Transverse colon (tissue), 4 donors: ENCODE measurements at regions not wholly inside any gene's neighbourhood (a gene's known extent, or its start where the extent isn't known, plus 50 kb on each side); places are given as distances from the start of the nearest gene placed in this dataset.

Experiments
- DNase-seq: peaks from one replicate; pipeline ENCODE4 v3.0.0-alpha.2; 2019
- H3K27ac ChIP-seq, 4 donors: fragments of 200-600 bp; sonication (generic); 2 replicates each; pipeline ENCODE4 v1.5.1; 2016 to 2018; ENCODE audit warnings: inconsistent platforms in 4 of 4
- H3K27me3 ChIP-seq: fragments of 200-600 bp; sonication (generic); 2 replicates; pipeline ENCODE4 v1.5.1; 2017; ENCODE audit warnings: inconsistent platforms
- H3K36me3 ChIP-seq, 4 donors: fragments of 200-600 bp; sonication (generic); 2 replicates each; pipeline ENCODE4 v1.5.1; 2017 to 2019; ENCODE audit warnings: inconsistent platforms in 4 of 4
- H3K4me1 ChIP-seq, 4 donors: fragments of 200-600 bp; sonication (generic); 2 replicates each; pipeline ENCODE4 v1.5.1; 2017 to 2020; ENCODE audit warnings: inconsistent platforms in 4 of 4
- H3K4me3 ChIP-seq, 4 donors: fragments of 200-600 bp; sonication (generic); 1 replicate in 1 of 4; 2 replicates in 3 of 4; pipeline versions ENCODE4 v1.5.1 to v1.6.1; 2017 to 2019; ENCODE audit warnings: inconsistent platforms in 4 of 4
- H3K9me3 ChIP-seq, 2 donors: fragments of 200-600 bp; sonication (generic); 2 replicates each; pipeline ENCODE4 v1.5.1; 2017 to 2019; ENCODE audit warnings: inconsistent platforms in 2 of 2
- EP300 ChIP-seq: sonication (generic); formaldehyde crosslinking; IDR thresholded peaks from one replicate; pipeline ENCODE4 v1.6.1; 2017; ENCODE audit warnings: antibody characterized with exemption, low read depth
- POLR2A ChIP-seq: fragments of 450-650 bp; IDR thresholded peaks from one replicate; pipeline ENCODE4 v1.6.1; 2016; ENCODE audit warnings: antibody characterized with exemption, mild to moderate bottlenecking, moderate library complexity
- POLR2AphosphoS5 ChIP-seq, 3 donors: sonication (generic); formaldehyde crosslinking; IDR thresholded peaks; one replicate each; pipeline ENCODE4 v1.6.1; 2016; ENCODE audit warnings: antibody characterized with exemption in 3 of 3
- WGBS, 2 donors: methylation state at CpG; one replicate each; pipeline ENCODE4 v1.1.5; 2018; ENCODE audit warnings: low coverage in 1 of 2; 5-methylcytosine and 5-hydroxymethylcytosine counted together
- in situ Hi-C, 4 donors: fragments of 200-750 bp; cut with MboI; loops; one replicate each; pipeline versions ENCODE4 v1.15.0 to v1.15.1; 2017; ENCODE audit warnings: low sequenced_read_pairs in 3 of 4, low pct_ligation_motif_present in 1 of 4, low pct_unique_long_range_greater_than_20kb in 1 of 4
- intact Hi-C: fragments of 100-400 bp; cut with DNase I; formaldehyde crosslinking; loops from one replicate; pipeline ENCODE4 v1.15.1; 2023; ENCODE audit warnings: low total_unique reads
- TF ChIP-seq, protein P1 (sequence below), 5 experiments: fragments of 200-600 bp in 3 of 5; fragments of 450-650 bp in 2 of 5; sonication (generic) in 3 of 5; IDR thresholded peaks; 1 replicate in 2 of 5; 2 replicates in 3 of 5; pipeline ENCODE4 v1.5.1; 2016 to 2017; ENCODE audit warnings: antibody characterized with exemption in 5 of 5, inconsistent platforms in 3 of 5, mild to moderate bottlenecking in 2 of 5, moderate library complexity in 1 of 5

DNA sequence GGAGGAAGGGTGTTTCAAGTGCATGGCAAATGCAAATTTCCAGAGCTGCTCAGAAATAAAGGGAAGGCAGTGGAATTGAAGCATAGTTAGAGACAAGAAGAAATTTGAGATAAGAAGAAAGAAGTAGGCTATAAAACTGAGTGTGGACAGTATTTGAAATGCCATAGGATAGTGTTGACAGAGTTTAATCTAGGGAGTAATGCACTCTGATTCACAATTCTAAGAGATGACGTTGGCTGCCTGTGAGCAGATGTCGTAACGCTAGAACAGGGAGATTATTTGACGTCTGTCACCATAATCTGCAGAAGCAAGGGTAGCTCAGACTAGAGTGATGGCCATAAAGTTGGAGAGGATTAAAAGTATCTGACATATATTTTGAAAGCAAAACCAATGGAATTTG is 389.9 kb upstream of the KIRREL3 start:
- WGBS, 2 donors = 56 to 93% methylated on average over 3 to 4 of the region's 4 CpGs
- Histone ChIP-seq H3K27ac (no peak overlapping the region), H3K36me3 (no peaks in the 10 kb centered on the region), H3K4me3 (no peak overlapping the region), H3K9me3 (no peaks in the 10 kb centered on the region), H3K27me3 (no peaks in the 10 kb centered on the region), H3K4me1 (no peaks in the 10 kb centered on the region)
- TF ChIP-seq, protein P1, sequence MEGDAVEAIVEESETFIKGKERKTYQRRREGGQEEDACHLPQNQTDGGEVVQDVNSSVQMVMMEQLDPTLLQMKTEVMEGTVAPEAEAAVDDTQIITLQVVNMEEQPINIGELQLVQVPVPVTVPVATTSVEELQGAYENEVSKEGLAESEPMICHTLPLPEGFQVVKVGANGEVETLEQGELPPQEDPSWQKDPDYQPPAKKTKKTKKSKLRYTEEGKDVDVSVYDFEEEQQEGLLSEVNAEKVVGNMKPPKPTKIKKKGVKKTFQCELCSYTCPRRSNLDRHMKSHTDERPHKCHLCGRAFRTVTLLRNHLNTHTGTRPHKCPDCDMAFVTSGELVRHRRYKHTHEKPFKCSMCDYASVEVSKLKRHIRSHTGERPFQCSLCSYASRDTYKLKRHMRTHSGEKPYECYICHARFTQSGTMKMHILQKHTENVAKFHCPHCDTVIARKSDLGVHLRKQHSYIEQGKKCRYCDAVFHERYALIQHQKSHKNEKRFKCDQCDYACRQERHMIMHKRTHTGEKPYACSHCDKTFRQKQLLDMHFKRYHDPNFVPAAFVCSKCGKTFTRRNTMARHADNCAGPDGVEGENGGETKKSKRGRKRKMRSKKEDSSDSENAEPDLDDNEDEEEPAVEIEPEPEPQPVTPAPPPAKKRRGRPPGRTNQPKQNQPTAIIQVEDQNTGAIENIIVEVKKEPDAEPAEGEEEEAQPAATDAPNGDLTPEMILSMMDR (IDR thresholded peaks at IDR 0.05) = no peak
- TF ChIP-seq POLR2A = no peak
- TF ChIP-seq EP300 = no peak
- no peak for TF ChIP-seq POLR2AphosphoS5 (IDR thresholded peaks at IDR 0.05)
- DNase-seq = no peak
- intact Hi-C loops = no loop called here
- in situ Hi-C loops = no loop called here

DNA sequence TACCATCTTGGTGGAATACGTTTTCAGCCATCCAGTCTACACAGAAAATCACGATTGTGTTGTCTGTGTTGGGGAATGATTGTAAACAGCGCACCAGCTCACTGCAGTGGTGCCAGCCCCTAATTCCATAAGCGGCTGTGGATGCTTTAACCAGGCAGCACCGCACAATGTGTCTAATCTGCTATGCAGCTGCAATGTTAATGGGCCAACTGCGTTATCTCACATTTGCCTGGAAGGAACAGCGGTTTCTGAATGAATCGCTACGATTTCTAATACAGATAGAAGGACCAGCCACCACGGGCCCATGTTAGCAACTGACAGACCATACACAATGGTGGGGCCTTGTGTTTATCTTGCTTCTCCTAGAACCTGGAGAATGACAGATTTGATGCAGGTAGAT is 384.5 kb upstream of the KIRREL3 start:
- in situ Hi-C loops = no loop called here
- no peak for TF ChIP-seq POLR2A
- TF ChIP-seq, protein P1 (IDR thresholded peaks at IDR 0.05) = no peak
- no peak for TF ChIP-seq POLR2AphosphoS5 (IDR thresholded peaks at IDR 0.05)
- no peak for TF ChIP-seq EP300
- no peaks in the 10 kb centered on the region for H3K9me3 ChIP-seq

DNA sequence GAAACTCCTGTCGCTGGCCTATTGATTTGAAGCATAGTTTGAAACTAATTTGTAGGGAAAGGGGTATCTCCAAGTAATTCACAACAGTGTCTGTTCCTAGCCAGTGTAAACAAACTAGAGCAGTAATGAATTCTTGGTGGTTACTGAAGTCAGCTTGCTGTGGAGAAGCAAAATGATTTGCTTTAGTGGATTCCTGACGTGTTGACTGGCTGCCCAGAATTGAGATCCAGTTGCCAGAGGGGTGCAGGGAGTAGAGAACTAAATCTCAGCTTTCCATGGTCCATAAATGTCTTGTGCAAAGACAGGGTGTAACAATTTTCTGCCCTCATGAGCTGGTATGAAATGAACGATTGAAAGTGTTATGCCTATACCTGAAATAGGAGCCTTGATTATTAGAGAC is 382.5 kb upstream of the KIRREL3 start:
- peaks cover 0 to 3% (median 1%) of the 10 kb centered on the region in 4 donors for H3K4me1 ChIP-seq
- no peaks in the 10 kb centered on the region for H3K9me3 ChIP-seq
- no peaks in the 10 kb centered on the region for H3K27me3 ChIP-seq
- no peaks in the 10 kb centered on the region for H3K36me3 ChIP-seq
- in situ Hi-C loops = no loop called here
- no peak overlapping the region for H3K27ac ChIP-seq
- H3K4me3 ChIP-seq = no peak overlapping the region
- intact Hi-C loops = no loop called here
- WGBS, 2 donors = 51 to 59% methylated on average over 3 of the region's 3 CpGs
- DNase-seq = no peak
- TF ChIP-seq POLR2A (no peak), EP300 (no peak), POLR2AphosphoS5 (IDR thresholded peaks at IDR 0.05) (no peak)
- TF ChIP-seq, protein P1 (IDR thresholded peaks at IDR 0.05) = no peak

More for the DNA sequence above, 384.5 kb upstream of the KIRREL3 start:
- 78 to 92% methylated on average over 10 of the region's 10 CpGs for WGBS, 2 donors
- Histone ChIP-seq H3K4me1 (peaks cover 0 to 3% (median 1%) of the 10 kb centered on the region in 4 donors), H3K36me3 (no peaks in the 10 kb centered on the region), H3K27ac (no peak overlapping the region), H3K27me3 (no peaks in the 10 kb centered on the region), H3K4me3 (no peak overlapping the region)
- DNase-seq = no peak
- intact Hi-C loops = no loop called here

DNA sequence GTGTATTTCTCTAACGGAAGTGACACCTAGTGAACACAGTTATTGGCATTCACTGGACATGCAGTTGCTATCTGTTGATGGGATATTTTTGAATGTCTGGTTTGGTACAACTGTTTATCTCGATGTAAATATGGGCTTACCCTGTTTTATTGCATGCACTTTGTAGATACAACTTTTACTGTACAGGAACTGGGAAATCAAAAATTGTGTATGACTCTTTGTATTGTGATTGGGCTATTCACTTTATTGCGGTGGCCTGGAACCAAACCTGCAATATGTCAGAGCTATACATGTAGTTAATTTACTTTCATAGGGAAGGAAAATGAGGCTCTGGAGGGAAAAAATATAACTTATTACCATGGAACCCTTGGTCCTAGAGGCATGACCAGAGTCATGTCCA is 380.7 kb upstream of the KIRREL3 start:
- TF ChIP-seq POLR2AphosphoS5 (IDR thresholded peaks at IDR 0.05) = no peak
- TF ChIP-seq, protein P1 (IDR thresholded peaks at IDR 0.05) = no peak
- TF ChIP-seq EP300 = no peak
- TF ChIP-seq POLR2A = no peak
- H3K4me3 ChIP-seq = no peak overlapping the region
- H3K9me3 ChIP-seq = no peaks in the 10 kb centered on the region
- H3K4me1 ChIP-seq = peaks cover 0 to 3% (median 1%) of the 10 kb centered on the region in 4 donors
- in situ Hi-C loops = no loop called here
- H3K27ac ChIP-seq = no peak overlapping the region
- DNase-seq = peak; percentile 16
- no peaks in the 10 kb centered on the region for H3K27me3 ChIP-seq
- H3K36me3 ChIP-seq = no peaks in the 10 kb centered on the region
- intact Hi-C loops = no loop called here
- 48 to 63% methylated on average over 3 of the region's 3 CpGs for WGBS, 2 donors
